ENCODE measurements at regions not wholly inside any gene's neighbourhood (a gene's known extent, or its start where the extent isn't known, plus 50 kb on each side); places are given as distances from the start of the nearest gene placed in this dataset.

GRCh38 chr1:38444311-38444710, 397.7 kb upstream of the POU3F1 start:
- Histone ChIP-seq H4K20me1 (ENCODE audit: insufficient read depth) (no peaks in the 10 kb centered on the region), H3K4me3 (replicated peaks in 1 of 2; ENCODE audit: low read depth in 1 of 2, low read length in 2 of 2) (no peak overlapping the region), H3K79me2 (ENCODE audit: insufficient read depth, low read length) (no peaks in the 10 kb centered on the region), H3K9ac (ENCODE audit: low read length) (no peak overlapping the region), H3K4me1 (ENCODE audit: control insufficient read depth in 1 of 2, insufficient read depth in 2 of 2, low read length in 2 of 2) (no peaks in the 10 kb centered on the region), H3K36me3 (ENCODE audit: control insufficient read depth in 1 of 2, insufficient read depth in 2 of 2, low read length in 2 of 2) (no peaks in the 10 kb centered on the region), H3K27ac (ENCODE audit: low read depth, low read length) (no peak overlapping the region), H3K9me2 (ENCODE audit: insufficient read depth) (no peaks in the 10 kb centered on the region), H3K9me3 (ENCODE audit: control insufficient read depth in 1 of 2, insufficient read depth in 1 of 2, low read depth in 1 of 2, low read length in 2 of 2) (no peaks in the 10 kb centered on the region), H3K27me3 (ENCODE audit: insufficient read depth, low read length) (peaks cover 61% of the 10 kb centered on the region), H2AFZ (ENCODE audit: low read depth, low read length, poor library complexity, severe bottlenecking) (no peak overlapping the region), H3K4me2 (ENCODE audit: low read length) (no peak overlapping the region)
- DNase-seq (ENCODE audit: low read depth, low spot score) (no peak), ATAC-seq (no peak)
- POLR2A ChIA-PET = no interaction called here
- TF ChIP-seq CTCF (IDR thresholded peaks at IDR 0.05 in 2 of 3, conservative IDR thresholded peaks at IDR 0.05 in 1 of 3; ENCODE audit: borderline replicate concordance in 1 of 3, insufficient read depth in 1 of 3, low read depth in 2 of 3, low read length in 2 of 3) = no peak
- no peak for TF ChIP-seq EGR1 (IDR thresholded peaks at IDR 0.05; ENCODE audit: low read depth)
- TF ChIP-seq ZNF274 (IDR thresholded peaks at IDR 0.05; ENCODE audit: low read depth, low read length) = no peak
- TF ChIP-seq SRF (IDR thresholded peaks at IDR 0.05; ENCODE audit: low read depth) = no peak
- no TSS peak for BruUV-seq (replicated peaks)
- intact Hi-C loops (cut with micrococcal nuclease) = no loop called here
- RAD21 ChIA-PET (ENCODE audit: low non-redundant PET in 1 of 2, low total read pairs in 2 of 2, uncharacterized antibody in 2 of 2, unreplicated experiment in 2 of 2) = no interaction called here
- CTCF ChIA-PET = no interaction called here

GRCh38 chr1:38440402-38440801, 393.8 kb upstream of the POU3F1 start:
- no peaks in the 10 kb centered on the region for H3K79me2 ChIP-seq (ENCODE audit: insufficient read depth, low read length)
- ATAC-seq = no peak
- TF ChIP-seq JUND (IDR thresholded peaks at IDR 0.05) (no peak), ELF1 (IDR thresholded peaks at IDR 0.05; ENCODE audit: borderline replicate concordance, low read depth) (no peak), ATF3 (IDR thresholded peaks at IDR 0.05) (no peak), EGR1 (IDR thresholded peaks at IDR 0.05; ENCODE audit: low read depth) (no peak), CEBPB (IDR thresholded peaks at IDR 0.05; ENCODE audit: low read depth) (no peak), ZNF274 (IDR thresholded peaks at IDR 0.05; ENCODE audit: low read depth, low read length) (no peak), SRF (IDR thresholded peaks at IDR 0.05; ENCODE audit: low read depth) (no peak), YY1 (IDR thresholded peaks at IDR 0.05; ENCODE audit: extremely low read depth, insufficient replicate concordance, low read depth, low read length) (no peak), CTCF (IDR thresholded peaks at IDR 0.05 in 2 of 3, conservative IDR thresholded peaks at IDR 0.05 in 1 of 3; ENCODE audit: borderline replicate concordance in 1 of 3, insufficient read depth in 1 of 3, low read depth in 2 of 3, low read length in 2 of 3) (no peak), EZH2 (IDR thresholded peaks at IDR 0.05) (no peak), EZH2phosphoT487 (IDR thresholded peaks at IDR 0.05; ENCODE audit: borderline replicate concordance) (no peak), POLR2AphosphoS5 (IDR thresholded peaks at IDR 0.05; ENCODE audit: low read depth, low read length) (no peak)
- H3K4me3 ChIP-seq (replicated peaks in 1 of 2; ENCODE audit: low read depth in 1 of 2, low read length in 2 of 2) = no peak overlapping the region
- no peaks in the 10 kb centered on the region for H4K20me1 ChIP-seq (ENCODE audit: insufficient read depth)
- CTCF ChIA-PET = no interaction called here
- H3K9me3 ChIP-seq (ENCODE audit: control insufficient read depth in 1 of 2, insufficient read depth in 1 of 2, low read depth in 1 of 2, low read length in 2 of 2) = no peaks in the 10 kb centered on the region
- RAD21 ChIA-PET (ENCODE audit: low non-redundant PET in 1 of 2, low total read pairs in 2 of 2, uncharacterized antibody in 2 of 2, unreplicated experiment in 2 of 2) = no interaction called here
- H3K36me3 ChIP-seq (ENCODE audit: control insufficient read depth in 1 of 2, insufficient read depth in 2 of 2, low read length in 2 of 2) = no peaks in the 10 kb centered on the region
- H3K9ac ChIP-seq (ENCODE audit: low read length) = no peak overlapping the region
- no peaks in the 10 kb centered on the region for H3K9me2 ChIP-seq (ENCODE audit: insufficient read depth)
- intact Hi-C loops (cut with micrococcal nuclease) = no loop called here
- no peaks in the 10 kb centered on the region for H3K4me1 ChIP-seq (ENCODE audit: control insufficient read depth in 1 of 2, insufficient read depth in 2 of 2, low read length in 2 of 2)
- BruUV-seq (replicated peaks) = no TSS peak
- no peak overlapping the region for H2AFZ ChIP-seq (ENCODE audit: low read depth, low read length, poor library complexity, severe bottlenecking)
- no peak for DNase-seq (ENCODE audit: low read depth, low spot score)
- POLR2A ChIA-PET = no interaction called here
- H3K4me2 ChIP-seq (ENCODE audit: low read length) = no peak overlapping the region
- H3K27ac ChIP-seq (ENCODE audit: low read depth, low read length) = no peak overlapping the region
- peaks cover 49% of the 10 kb centered on the region for H3K27me3 ChIP-seq (ENCODE audit: insufficient read depth, low read length)
